ENCODE measurements at regions not wholly inside any gene's neighbourhood (a gene's known extent, or its start where the extent isn't known, plus 50 kb on each side); places are given as distances from the start of the nearest gene placed in this dataset.

- Mint-ChIP-seq H3K36me3 (no peaks in the 10 kb centered on the region), H3K4me3 (no peak overlapping the region), H3K27ac (no peak overlapping the region), H3K4me1 (ENCODE audit: low read depth) (no peaks in the 10 kb centered on the region), H3K9me3 (peaks cover 2% of the 10 kb centered on the region), H3K27me3 (no peaks in the 10 kb centered on the region)
- intact Hi-C loops (cut with micrococcal nuclease), result no loop called here
- CTCF ChIA-PET, result no interaction called here
- DNase-seq, result no peak
- POLR2A ChIA-PET, result no interaction called here
These were observed 307.4 kb downstream of the CSNK1G3 start for GRCh38 chr5:123819386-123819785.

GRCh38 chr5:123817267-123817666 lies 305.3 kb downstream of the CSNK1G3 start:
- intact Hi-C loops (cut with micrococcal nuclease), result no loop called here
- no peaks in the 10 kb centered on the region for H3K4me1 Mint-ChIP-seq (ENCODE audit: low read depth)
- peaks cover 2% of the 10 kb centered on the region for H3K9me3 Mint-ChIP-seq
- H3K27me3 Mint-ChIP-seq, result no peaks in the 10 kb centered on the region
- DNase-seq, result no peak
- no peak overlapping the region for H3K27ac Mint-ChIP-seq
- H3K4me3 Mint-ChIP-seq, result no peak overlapping the region
- ChIA-PET POLR2A (no interaction called here), CTCF (no interaction called here)
- no peaks in the 10 kb centered on the region for H3K36me3 Mint-ChIP-seq

- ChIA-PET CTCF (no interaction called here), POLR2A (no interaction called here)
- Mint-ChIP-seq H3K27ac (no peak overlapping the region), H3K36me3 (no peaks in the 10 kb centered on the region), H3K4me1 (ENCODE audit: low read depth) (no peaks in the 10 kb centered on the region), H3K4me3 (no peak overlapping the region), H3K27me3 (no peaks in the 10 kb centered on the region), H3K9me3 (peaks cover 2% of the 10 kb centered on the region)
- DNase-seq, result no peak
- intact Hi-C loops (cut with micrococcal nuclease), result no loop called here
These were observed 303.0 kb downstream of the CSNK1G3 start for GRCh38 chr5:123814801-123815470.

- Mint-ChIP-seq H3K36me3 (no peaks in the 10 kb centered on the region), H3K9me3 (peaks cover 2% of the 10 kb centered on the region), H3K4me3 (no peak overlapping the region), H3K27me3 (no peaks in the 10 kb centered on the region), H3K27ac (no peak overlapping the region), H3K4me1 (ENCODE audit: low read depth) (no peaks in the 10 kb centered on the region)
- intact Hi-C loops (cut with micrococcal nuclease), result no loop called here
- ChIA-PET POLR2A (no interaction called here), CTCF (no interaction called here)
- no peak for DNase-seq
These were observed 302.1 kb downstream of the CSNK1G3 start for GRCh38 chr5:123813937-123814624.

- Mint-ChIP-seq H3K36me3 (no peaks in the 10 kb centered on the region), H3K27ac (no peak overlapping the region), H3K4me3 (no peak overlapping the region), H3K27me3 (no peaks in the 10 kb centered on the region), H3K4me1 (ENCODE audit: low read depth) (no peaks in the 10 kb centered on the region), H3K9me3 (peaks cover 2% of the 10 kb centered on the region)
- intact Hi-C loops (cut with micrococcal nuclease), result no loop called here
- ChIA-PET POLR2A (no interaction called here), CTCF (no interaction called here)
- no peak for DNase-seq
These were observed 301.3 kb downstream of the CSNK1G3 start for GRCh38 chr5:123813264-123813663.

GRCh38 chr5:123811831-123812230 lies 299.9 kb downstream of the CSNK1G3 start:
- Mint-ChIP-seq H3K9me3 (peaks cover 2% of the 10 kb centered on the region), H3K27me3 (no peaks in the 10 kb centered on the region), H3K27ac (no peak overlapping the region), H3K36me3 (no peaks in the 10 kb centered on the region), H3K4me3 (no peak overlapping the region), H3K4me1 (ENCODE audit: low read depth) (no peaks in the 10 kb centered on the region)
- ChIA-PET POLR2A (no interaction called here), CTCF (no interaction called here)
- intact Hi-C loops (cut with micrococcal nuclease), result no loop called here
- no peak for DNase-seq

GRCh38 chr5:123810746-123811340 lies 298.9 kb downstream of the CSNK1G3 start:
- no peak overlapping the region for H3K27ac Mint-ChIP-seq
- ChIA-PET CTCF (no interaction called here), POLR2A (no interaction called here)
- no peak for DNase-seq
- H3K4me1 Mint-ChIP-seq (ENCODE audit: low read depth), result no peaks in the 10 kb centered on the region
- H3K36me3 Mint-ChIP-seq, result no peaks in the 10 kb centered on the region
- no peak overlapping the region for H3K4me3 Mint-ChIP-seq
- H3K9me3 Mint-ChIP-seq, result peaks cover 2% of the 10 kb centered on the region
- H3K27me3 Mint-ChIP-seq, result no peaks in the 10 kb centered on the region
- intact Hi-C loops (cut with micrococcal nuclease), result no loop called here

- intact Hi-C loops (cut with micrococcal nuclease), result no loop called here
- H3K9me3 Mint-ChIP-seq, result peaks cover 2% of the 10 kb centered on the region
- CTCF ChIA-PET, result no interaction called here
- POLR2A ChIA-PET, result no interaction called here
- no peaks in the 10 kb centered on the region for H3K27me3 Mint-ChIP-seq
- no peak overlapping the region for H3K27ac Mint-ChIP-seq
- no peak overlapping the region for H3K4me3 Mint-ChIP-seq
- no peaks in the 10 kb centered on the region for H3K4me1 Mint-ChIP-seq (ENCODE audit: low read depth)
- H3K36me3 Mint-ChIP-seq, result no peaks in the 10 kb centered on the region
- no peak for DNase-seq
These were observed 298.3 kb downstream of the CSNK1G3 start for GRCh38 chr5:123810253-123810652.

- H3K27me3 Mint-ChIP-seq, result no peaks in the 10 kb centered on the region
- no peak for DNase-seq
- ChIA-PET POLR2A (no interaction called here), CTCF (no interaction called here)
- H3K4me1 Mint-ChIP-seq (ENCODE audit: low read depth), result no peaks in the 10 kb centered on the region
- no peak overlapping the region for H3K4me3 Mint-ChIP-seq
- H3K9me3 Mint-ChIP-seq, result no peaks in the 10 kb centered on the region
- intact Hi-C loops (cut with micrococcal nuclease), result no loop called here
- H3K27ac Mint-ChIP-seq, result no peak overlapping the region
- no peaks in the 10 kb centered on the region for H3K36me3 Mint-ChIP-seq
These were observed 297.7 kb downstream of the CSNK1G3 start for GRCh38 chr5:123809594-123810221.

- Mint-ChIP-seq H3K4me1 (ENCODE audit: low read depth) (no peaks in the 10 kb centered on the region), H3K4me3 (no peak overlapping the region), H3K27me3 (no peaks in the 10 kb centered on the region), H3K27ac (no peak overlapping the region), H3K9me3 (no peaks in the 10 kb centered on the region), H3K36me3 (no peaks in the 10 kb centered on the region)
- no peak for DNase-seq
- intact Hi-C loops (cut with micrococcal nuclease), result no loop called here
- CTCF ChIA-PET, result no interaction called here
- POLR2A ChIA-PET, result no interaction called here
These were observed 296.7 kb downstream of the CSNK1G3 start for GRCh38 chr5:123808461-123809380.

GRCh38 chr5:123807177-123807945 lies 295.4 kb downstream of the CSNK1G3 start:
- POLR2A ChIA-PET, result no interaction called here
- no peak overlapping the region for H3K4me3 Mint-ChIP-seq
- no peak overlapping the region for H3K27ac Mint-ChIP-seq
- no peaks in the 10 kb centered on the region for H3K4me1 Mint-ChIP-seq (ENCODE audit: low read depth)
- intact Hi-C loops (cut with micrococcal nuclease), result no loop called here
- H3K9me3 Mint-ChIP-seq, result no peaks in the 10 kb centered on the region
- CTCF ChIA-PET, result no interaction called here
- no peaks in the 10 kb centered on the region for H3K27me3 Mint-ChIP-seq
- no peaks in the 10 kb centered on the region for H3K36me3 Mint-ChIP-seq
- DNase-seq, result no peak

- Mint-ChIP-seq H3K27ac (no peak overlapping the region), H3K4me1 (ENCODE audit: low read depth) (no peaks in the 10 kb centered on the region), H3K27me3 (no peaks in the 10 kb centered on the region), H3K36me3 (no peaks in the 10 kb centered on the region), H3K4me3 (no peak overlapping the region), H3K9me3 (no peaks in the 10 kb centered on the region)
- CTCF ChIA-PET, result no interaction called here
- no peak for DNase-seq
- POLR2A ChIA-PET, result no interaction called here
- intact Hi-C loops (cut with micrococcal nuclease), result no loop called here
These were observed 294.7 kb downstream of the CSNK1G3 start for GRCh38 chr5:123806644-123807043.

All from activated CD4-positive, alpha-beta memory T cell treated with anti-CD3 and anti-CD28 coated beads for 36 hours (primary cell).